Mammary epithelial cell (primary cell): ENCODE measurements at regions not wholly inside any gene's neighbourhood (a gene's known extent, or its start where the extent isn't known, plus 50 kb on each side); places are given as distances from the start of the nearest gene placed in this dataset.

ENCODE experiments used
- CTCF ChIP-seq, 2 donors: IDR thresholded peaks in 1 of 2; conservative IDR thresholded peaks in 1 of 2; 2 replicates each; pipeline ENCODE4 v1.5.1; 2011 to 2012; ENCODE audit warnings: inconsistent platforms in 2 of 2, low read length in 2 of 2, mild to moderate bottlenecking in 2 of 2, control low read depth in 1 of 2, low read depth in 1 of 2; ENCODE audit not compliant: insufficient read depth in 1 of 2; ENCODE audit errors: extremely low read depth in 1 of 2
- EZH2 ChIP-seq: IDR thresholded peaks from 2 replicates; pipeline ENCODE4 v1.6.1; 2012; ENCODE audit warnings: low read length, inconsistent platforms, borderline replicate concordance

GRCh38 chr1:95313527-95313926, 79.5 kb downstream of the RWDD3 start:
- no peak for TF ChIP-seq EZH2
- TF ChIP-seq CTCF (conservative IDR thresholded peaks at IDR 0.05 in 1 of 2, IDR thresholded peaks at IDR 0.05 in 1 of 2; ENCODE audit: extremely low read depth in 1 of 2, insufficient read depth in 1 of 2, low read depth in 1 of 2, low read length in 2 of 2), result no peak
